SU-DHL-6 (cell line): ENCODE measurements at regions not wholly inside any gene's neighbourhood (a gene's known extent, or its start where the extent isn't known, plus 50 kb on each side); places are given as distances from the start of the nearest gene placed in this dataset.

ENCODE experiments used
- EZH2phosphoT487 ChIP-seq: fragments of 200-600 bp; sonication (generic), shearing (Covaris generic); conservative IDR thresholded peaks from 2 replicates; pipeline ENCODE4 v1.6.1; 2018; ENCODE audit warnings: mild to moderate bottlenecking, antibody characterized with exemption, low read length, moderate library complexity, mixed read lengths
- TF ChIP-seq, protein P1 (sequence below): fragments of 200-600 bp; sonication (generic); IDR thresholded peaks from one replicate; pipeline ENCODE4 v1.5.1; 2017; ENCODE audit warnings: antibody characterized with exemption, mild to moderate bottlenecking, low read length, moderate library complexity; ENCODE audit not compliant: insufficient read depth, poor library complexity, severe bottlenecking

- TF ChIP-seq, protein P1, sequence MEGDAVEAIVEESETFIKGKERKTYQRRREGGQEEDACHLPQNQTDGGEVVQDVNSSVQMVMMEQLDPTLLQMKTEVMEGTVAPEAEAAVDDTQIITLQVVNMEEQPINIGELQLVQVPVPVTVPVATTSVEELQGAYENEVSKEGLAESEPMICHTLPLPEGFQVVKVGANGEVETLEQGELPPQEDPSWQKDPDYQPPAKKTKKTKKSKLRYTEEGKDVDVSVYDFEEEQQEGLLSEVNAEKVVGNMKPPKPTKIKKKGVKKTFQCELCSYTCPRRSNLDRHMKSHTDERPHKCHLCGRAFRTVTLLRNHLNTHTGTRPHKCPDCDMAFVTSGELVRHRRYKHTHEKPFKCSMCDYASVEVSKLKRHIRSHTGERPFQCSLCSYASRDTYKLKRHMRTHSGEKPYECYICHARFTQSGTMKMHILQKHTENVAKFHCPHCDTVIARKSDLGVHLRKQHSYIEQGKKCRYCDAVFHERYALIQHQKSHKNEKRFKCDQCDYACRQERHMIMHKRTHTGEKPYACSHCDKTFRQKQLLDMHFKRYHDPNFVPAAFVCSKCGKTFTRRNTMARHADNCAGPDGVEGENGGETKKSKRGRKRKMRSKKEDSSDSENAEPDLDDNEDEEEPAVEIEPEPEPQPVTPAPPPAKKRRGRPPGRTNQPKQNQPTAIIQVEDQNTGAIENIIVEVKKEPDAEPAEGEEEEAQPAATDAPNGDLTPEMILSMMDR = no peak
- TF ChIP-seq EZH2phosphoT487 = no peak
Observed at GRCh38 chr1:5742032-5742431, 250.2 kb downstream of the NPHP4 start.
